ES-I3 (cell line): ENCODE measurements at regions not wholly inside any gene's neighbourhood (a gene's known extent, or its start where the extent isn't known, plus 50 kb on each side); places are given as distances from the start of the nearest gene placed in this dataset.
"Not testable (repeated sequence)": the region's sequence is repeated elsewhere in the genome, so short reads cannot be mapped to it uniquely, and the experiment has no call there.

Source experiments
- H3K36me3 ChIP-seq: 2 replicates; pipeline ENCODE4 v1.6.1; 2013; ENCODE audit warnings: mild to moderate bottlenecking, low read length, control low read depth, moderate library complexity; ENCODE audit not compliant: insufficient read depth
- H3K4me1 ChIP-seq: 2 replicates; pipeline ENCODE4 v1.6.1; 2013; ENCODE audit warnings: mild to moderate bottlenecking, control low read depth, low read length; ENCODE audit not compliant: insufficient read depth
- H3K9ac ChIP-seq: 2 replicates; pipeline ENCODE4 v1.6.1; 2013; ENCODE audit warnings: low read depth, mild to moderate bottlenecking, low read length, moderate library complexity
- H3K9me3 ChIP-seq: 2 replicates; pipeline ENCODE4 v1.6.1; 2013; ENCODE audit warnings: mild to moderate bottlenecking, low read length, moderate library complexity; ENCODE audit not compliant: control insufficient read depth, insufficient read depth

DNA sequence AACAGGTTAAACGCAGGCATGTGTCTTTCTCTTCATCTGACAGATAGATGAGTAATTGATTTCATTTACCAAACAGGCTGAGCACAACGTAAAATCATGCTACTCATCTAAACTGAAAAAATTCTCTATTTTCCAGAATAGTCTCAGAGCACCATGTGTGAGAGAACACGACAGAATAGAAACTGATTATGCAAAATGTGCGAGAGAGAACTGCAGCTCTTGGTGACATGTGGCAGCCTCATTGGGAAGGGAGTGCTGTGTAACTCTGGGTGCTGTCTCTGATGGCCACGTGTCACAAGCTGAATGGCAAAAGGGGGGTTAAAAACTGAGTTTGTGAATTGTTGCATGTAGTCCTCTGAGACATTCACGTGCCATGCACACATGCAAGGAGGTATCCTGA, 143.7 kb upstream of the ATXN1 start:
- no peaks in the 10 kb centered on the region for H3K9me3 ChIP-seq
- H3K4me1 ChIP-seq = 0 out of 2 replicates have a peak, but pooled peaks cover 5% of the 10 kb centered on the region
- no peaks in the 10 kb centered on the region for H3K36me3 ChIP-seq
- H3K9ac ChIP-seq = no peak overlapping the region

DNA sequence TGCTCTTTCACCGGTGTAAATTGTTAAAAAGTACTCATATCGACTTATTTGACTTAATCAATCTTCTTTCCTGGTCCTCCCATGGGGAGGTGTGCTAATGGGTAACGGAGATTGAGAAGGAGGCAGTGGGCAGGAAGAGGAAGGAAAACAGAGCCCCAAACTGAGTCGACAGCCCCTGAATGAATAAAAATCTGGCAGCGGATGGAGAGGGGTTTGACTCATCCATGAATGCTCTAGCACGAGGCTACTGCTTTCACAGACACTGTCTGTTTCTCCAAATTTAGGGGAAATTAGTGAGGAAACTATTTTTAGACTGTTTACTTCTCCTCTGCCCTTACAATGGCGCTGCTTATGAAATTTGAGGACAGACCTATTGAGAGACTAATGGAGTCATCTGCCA, 142.2 kb upstream of the ATXN1 start:
- Histone ChIP-seq H3K36me3 (no peaks in the 10 kb centered on the region), H3K9ac (no peak overlapping the region), H3K4me1 (0 out of 2 replicates have a peak, but pooled peaks cover 5% of the 10 kb centered on the region), H3K9me3 (no peaks in the 10 kb centered on the region)

DNA sequence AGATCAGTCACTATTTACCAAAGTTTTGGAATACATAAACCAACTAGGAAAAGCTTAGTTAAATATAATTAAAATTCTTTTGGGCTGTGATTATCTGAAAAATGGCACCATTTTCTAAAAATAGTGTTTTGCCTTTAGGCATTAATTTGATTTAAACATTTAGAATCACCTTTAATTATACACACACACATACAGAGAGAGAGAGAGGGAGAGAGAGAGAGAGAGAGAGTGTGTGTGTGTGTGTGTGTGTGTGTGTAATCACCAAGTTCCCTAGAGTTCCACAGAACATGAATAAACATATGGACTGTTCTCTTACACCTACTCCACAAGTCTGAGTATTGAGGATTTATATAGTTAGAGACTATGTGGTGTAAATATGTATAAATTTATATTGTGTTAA, 141.2 kb upstream of the ATXN1 start:
- H3K9me3 ChIP-seq = no peaks in the 10 kb centered on the region
- H3K9ac ChIP-seq = no peak overlapping the region
- 0 out of 2 replicates have a peak, but pooled peaks cover 5% of the 10 kb centered on the region for H3K4me1 ChIP-seq
- H3K36me3 ChIP-seq = no peaks in the 10 kb centered on the region

DNA sequence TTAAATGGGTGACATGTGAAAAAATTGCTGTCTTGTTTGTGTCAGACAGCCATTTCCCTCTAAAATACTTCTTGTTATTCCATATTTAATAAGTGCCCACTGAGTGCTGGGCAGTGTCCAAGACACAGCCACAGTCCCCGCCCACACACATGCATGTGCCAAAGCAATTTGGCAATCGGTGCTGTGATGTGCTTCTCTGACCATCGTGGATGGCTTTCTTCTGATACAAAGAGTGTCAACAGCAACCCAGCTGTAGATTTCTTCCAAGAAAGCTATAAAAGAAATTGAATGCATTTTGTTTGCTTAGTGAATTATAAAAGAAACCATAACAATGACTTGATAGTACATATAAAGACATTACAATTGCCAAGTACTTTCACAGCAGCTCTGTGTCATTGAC, 140.5 kb upstream of the ATXN1 start:
- Histone ChIP-seq H3K9ac (no peak overlapping the region), H3K36me3 (no peaks in the 10 kb centered on the region), H3K9me3 (no peaks in the 10 kb centered on the region), H3K4me1 (0 out of 2 replicates have a peak, but pooled peaks cover 5% of the 10 kb centered on the region)

DNA sequence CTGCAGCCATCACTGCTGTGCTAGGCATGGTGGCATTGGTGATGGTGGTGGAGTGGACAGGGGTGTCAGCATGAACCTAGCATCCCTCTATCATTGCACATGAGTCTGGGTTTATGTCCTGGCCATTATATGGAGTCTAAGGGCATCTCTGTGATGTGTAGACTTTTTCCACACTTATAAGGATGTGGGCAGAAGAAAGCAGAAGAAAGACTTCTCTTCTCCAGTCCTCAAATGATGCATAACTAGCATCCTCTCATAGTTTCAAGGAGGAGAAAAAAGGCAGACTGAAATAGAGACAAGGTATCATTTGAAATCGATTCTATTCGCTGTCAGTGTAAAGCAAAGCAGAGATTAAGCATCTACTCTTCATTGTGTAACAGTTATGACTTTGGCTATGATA, 140.0 kb upstream of the ATXN1 start:
- Histone ChIP-seq H3K36me3 (no peaks in the 10 kb centered on the region), H3K9me3 (no peaks in the 10 kb centered on the region), H3K4me1 (0 out of 2 replicates have a peak, but pooled peaks cover 5% of the 10 kb centered on the region), H3K9ac (no peak overlapping the region)

DNA sequence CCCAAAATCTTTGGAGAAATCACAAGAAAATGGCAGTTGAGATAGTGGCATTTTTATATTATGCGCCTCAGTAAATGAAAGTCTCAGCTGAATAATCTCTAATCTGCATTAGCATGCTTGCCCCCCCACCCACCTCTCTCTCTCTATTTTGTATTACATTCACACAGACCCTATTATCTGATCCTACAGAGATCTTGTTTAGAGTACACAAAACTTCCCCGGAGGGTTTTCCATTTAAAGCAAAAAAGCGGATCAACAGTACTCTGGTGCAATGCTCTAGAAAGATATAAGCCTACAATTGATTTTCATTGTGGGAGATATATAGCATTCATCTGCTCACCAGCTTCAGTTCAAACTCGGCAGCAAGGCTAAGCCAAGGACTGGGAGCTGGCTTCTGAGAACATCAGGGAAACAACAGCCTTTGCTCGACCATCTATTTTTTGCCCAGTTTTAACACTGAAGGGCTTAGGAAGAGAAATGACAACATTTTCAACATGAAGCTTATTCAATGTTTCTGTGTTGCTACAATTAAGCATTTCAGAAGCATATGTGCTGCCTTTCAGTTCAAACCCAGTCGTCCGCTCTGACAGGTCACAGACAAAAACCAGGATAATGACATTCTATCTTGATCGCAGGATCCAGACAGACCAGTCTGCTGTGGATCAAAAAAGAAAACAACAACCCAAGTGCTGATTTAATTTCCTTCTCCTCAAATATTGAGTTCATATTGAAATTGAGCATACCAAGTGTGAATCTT, 137.6 kb upstream of the ATXN1 start:
- Histone ChIP-seq H3K36me3 (no peaks in the 10 kb centered on the region), H3K9me3 (no peaks in the 10 kb centered on the region; the same call in 1 of the 2 replicates), H3K4me1 (0 out of 2 replicates have a peak, but pooled peaks cover 5% of the 10 kb centered on the region), H3K9ac (no peak overlapping the region)

DNA sequence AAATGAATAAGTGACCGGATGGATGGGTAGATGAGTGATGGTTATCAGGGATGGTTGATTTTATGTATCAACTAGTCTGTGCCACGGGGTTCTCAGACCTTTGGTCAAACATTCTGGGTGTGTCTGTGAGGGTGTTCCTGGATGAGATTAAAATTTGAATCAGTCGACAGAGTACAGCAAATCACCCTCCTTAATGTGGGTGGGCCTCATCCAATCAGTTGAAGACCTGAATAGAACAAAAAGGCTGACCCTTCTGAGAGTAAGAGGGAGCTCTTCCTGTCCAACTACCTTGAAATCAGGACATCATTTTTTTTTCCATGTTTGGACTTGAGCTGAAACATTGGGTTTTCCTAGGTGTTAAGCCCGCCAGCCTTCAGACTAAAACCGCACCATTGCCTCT, 136.4 kb upstream of the ATXN1 start:
- H3K36me3 ChIP-seq = no peaks in the 10 kb centered on the region

DNA sequence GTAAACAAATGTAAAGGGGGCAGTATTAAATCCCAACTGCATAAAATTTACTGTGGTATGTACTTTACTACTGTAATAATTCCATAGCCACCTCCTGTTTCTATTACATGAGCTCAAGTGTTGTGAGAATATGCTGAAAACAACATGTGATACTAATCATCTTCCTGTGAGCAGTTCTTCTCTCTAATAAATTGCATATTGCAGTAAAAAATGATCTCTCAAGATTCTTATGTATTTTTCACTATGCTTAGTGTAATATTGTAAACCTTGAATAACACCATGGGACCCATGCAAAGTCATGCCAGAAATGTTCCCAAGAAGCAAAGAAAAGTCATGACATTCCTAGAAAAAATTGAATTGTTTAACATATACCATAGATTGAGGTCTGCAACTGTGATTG, 133.0 kb upstream of the ATXN1 start:
- H3K9ac ChIP-seq = no peak overlapping the region
- no peaks in the 10 kb centered on the region for H3K36me3 ChIP-seq
- H3K9me3 ChIP-seq = no peaks in the 10 kb centered on the region; the same call in 1 of the 2 replicates
- no peaks in the 10 kb centered on the region for H3K4me1 ChIP-seq

More for the DNA sequence above, 136.4 kb upstream of the ATXN1 start:
- Histone ChIP-seq H3K4me1 (no peaks in the 10 kb centered on the region), H3K9ac (no peak overlapping the region), H3K9me3 (no peaks in the 10 kb centered on the region; the same call in 1 of the 2 replicates)

DNA sequence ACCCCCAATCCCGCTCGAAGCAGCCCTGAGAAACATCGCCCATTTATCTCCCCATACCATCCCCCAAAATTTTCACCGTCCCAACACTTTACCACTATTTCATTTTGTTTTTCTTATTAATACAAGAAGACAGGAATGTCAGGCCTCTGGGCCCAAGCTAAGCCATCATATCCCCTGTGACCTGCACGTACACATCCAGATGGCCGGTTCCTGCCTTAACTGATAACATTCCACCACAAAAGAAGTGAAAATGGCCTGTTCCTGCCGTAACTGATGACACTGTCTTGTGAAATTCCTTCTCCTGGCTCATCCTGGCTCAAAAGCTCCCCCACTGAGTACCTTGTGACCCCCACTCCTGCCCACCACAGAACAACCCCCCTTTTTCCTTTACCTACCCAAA, 129.8 kb upstream of the ATXN1 start:
- not testable (repeated sequence) for H3K9me3 ChIP-seq, H3K9ac ChIP-seq, H3K36me3 ChIP-seq, H3K4me1 ChIP-seq

DNA sequence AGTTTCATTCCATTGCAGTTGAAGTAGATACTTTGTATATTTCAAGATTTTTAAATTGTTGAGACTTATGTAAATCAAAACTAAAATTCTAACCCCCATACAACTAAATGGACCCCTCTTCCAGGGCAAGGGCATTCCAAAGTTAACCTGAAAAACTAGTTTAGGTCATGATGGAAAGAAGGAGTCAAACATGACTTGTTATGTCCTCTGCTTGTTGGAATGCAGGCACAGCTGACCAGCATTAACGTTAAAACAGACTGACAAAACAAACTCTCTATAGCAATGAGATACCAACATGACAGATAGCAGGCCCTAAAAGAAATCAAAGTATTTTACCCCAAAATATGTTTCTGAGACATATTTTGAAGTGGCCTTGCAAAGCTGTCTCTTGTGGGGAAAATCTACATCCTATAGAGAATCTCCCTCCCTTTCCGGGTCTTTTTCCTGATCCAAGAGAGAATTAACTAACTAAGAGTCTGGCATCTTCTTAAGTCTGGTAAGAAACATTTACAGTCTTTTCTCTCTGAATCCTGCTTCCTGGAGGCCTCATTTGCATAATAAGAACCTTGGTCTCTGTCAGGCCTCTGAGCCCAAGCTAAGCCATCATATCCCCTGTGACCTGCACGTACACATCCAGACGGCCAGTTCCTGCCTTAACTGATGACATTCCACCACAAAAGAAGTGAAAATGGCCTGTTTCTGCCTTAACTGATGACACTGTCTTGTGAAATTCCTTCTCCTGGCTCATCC, 124.3 kb upstream of the ATXN1 start:
- H3K36me3 ChIP-seq = no peaks in the 10 kb centered on the region; the same call in 1 of the 2 replicates
- no peaks in the 10 kb centered on the region for H3K4me1 ChIP-seq
- H3K9ac ChIP-seq = no peak overlapping the region
- H3K9me3 ChIP-seq = peaks cover 3% of the 10 kb centered on the region; the same call in 1 of the 2 replicates

DNA sequence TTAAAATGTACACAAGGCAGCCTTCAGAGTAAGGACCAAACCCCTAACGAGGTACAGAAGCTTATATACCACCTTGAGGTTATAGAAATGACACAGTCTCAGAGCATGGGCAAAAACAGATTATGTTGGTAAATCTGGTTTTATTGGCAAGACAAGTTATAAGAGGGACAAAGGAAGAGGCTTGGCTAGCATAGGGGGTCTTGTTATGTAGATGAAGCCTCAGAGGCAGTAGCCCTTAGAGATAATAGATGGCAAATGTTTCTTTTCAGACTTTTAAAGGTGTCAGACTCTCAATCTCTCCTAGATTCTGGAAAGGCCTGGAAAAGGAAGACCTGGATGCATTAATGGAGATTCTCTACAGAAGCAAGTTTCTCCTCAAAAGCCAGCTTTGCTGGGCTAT, 123.3 kb upstream of the ATXN1 start:
- Histone ChIP-seq H3K9me3 (peaks cover 3% of the 10 kb centered on the region; the same call in 1 of the 2 replicates), H3K9ac (no peak overlapping the region), H3K36me3 (no peaks in the 10 kb centered on the region; the same call in 1 of the 2 replicates), H3K4me1 (no peaks in the 10 kb centered on the region)

DNA sequence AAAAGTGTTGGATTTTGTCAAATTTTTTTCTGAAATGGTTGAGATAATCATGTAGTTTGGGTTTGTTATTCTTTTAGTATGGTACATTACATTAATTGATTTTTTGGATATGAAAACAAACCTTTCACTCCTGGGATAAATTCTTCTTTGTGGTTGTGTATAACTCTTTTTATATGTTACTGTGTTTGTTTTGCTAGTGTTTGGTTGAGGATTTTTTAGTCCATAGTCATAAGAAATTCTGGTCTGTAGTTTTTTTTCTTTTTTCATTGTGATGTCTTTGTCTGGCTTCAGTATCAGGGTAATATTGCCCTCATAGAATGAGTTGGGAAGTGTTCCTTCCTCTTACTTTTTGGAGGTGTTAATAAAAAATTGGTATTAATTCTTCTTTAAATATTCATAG, 122.2 kb upstream of the ATXN1 start:
- Histone ChIP-seq H3K36me3 (no peaks in the 10 kb centered on the region; the same call in 1 of the 2 replicates), H3K9me3 (peaks cover 3% of the 10 kb centered on the region), H3K4me1 (no peaks in the 10 kb centered on the region), H3K9ac (no peak overlapping the region)

DNA sequence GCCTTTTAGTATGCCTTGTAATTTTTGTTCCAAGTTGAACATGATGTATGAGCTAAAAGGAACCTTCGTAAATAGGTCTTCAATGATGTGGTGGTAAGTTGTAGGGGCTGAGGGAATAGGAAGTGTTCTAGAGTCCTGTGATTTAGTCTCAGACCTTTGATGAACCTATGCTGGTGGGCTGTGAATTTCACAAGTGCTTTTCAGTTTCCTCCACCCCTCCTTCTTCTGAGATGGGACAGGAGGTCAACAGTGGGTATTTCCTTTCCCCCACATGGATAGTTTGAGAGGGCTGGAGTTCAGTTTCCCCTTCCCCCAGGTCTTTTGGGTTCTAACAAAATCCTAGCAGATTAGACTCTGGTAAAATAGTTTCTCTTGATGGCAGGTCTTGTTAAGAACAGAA, 121.0 kb upstream of the ATXN1 start:
- H3K36me3 ChIP-seq = no peaks in the 10 kb centered on the region; the same call in 1 of the 2 replicates
- H3K9ac ChIP-seq = no peak overlapping the region
- H3K4me1 ChIP-seq = no peaks in the 10 kb centered on the region
- H3K9me3 ChIP-seq = peaks cover 4% of the 10 kb centered on the region

DNA sequence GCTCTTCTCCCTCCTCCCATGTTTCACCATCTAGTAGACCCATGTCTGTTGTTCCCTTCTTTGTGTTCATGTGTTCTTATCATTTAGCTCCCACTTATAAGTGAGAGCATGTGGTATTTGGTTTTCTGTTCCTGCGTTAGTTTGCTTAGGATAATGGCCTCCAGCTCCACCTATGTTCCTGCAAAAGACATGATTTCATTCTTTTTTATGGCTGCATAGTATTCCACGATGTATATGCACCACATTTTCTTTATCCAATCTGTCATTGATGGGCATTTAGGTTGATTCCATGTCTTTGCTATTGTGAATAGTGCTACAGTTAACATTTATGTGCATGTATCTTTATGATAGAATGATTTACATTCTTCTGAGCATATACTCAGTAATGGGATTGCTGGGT, 115.6 kb upstream of the ATXN1 start:
- H3K9ac ChIP-seq, H3K9me3 ChIP-seq, H3K4me1 ChIP-seq, H3K36me3 ChIP-seq: not testable (repeated sequence)

DNA sequence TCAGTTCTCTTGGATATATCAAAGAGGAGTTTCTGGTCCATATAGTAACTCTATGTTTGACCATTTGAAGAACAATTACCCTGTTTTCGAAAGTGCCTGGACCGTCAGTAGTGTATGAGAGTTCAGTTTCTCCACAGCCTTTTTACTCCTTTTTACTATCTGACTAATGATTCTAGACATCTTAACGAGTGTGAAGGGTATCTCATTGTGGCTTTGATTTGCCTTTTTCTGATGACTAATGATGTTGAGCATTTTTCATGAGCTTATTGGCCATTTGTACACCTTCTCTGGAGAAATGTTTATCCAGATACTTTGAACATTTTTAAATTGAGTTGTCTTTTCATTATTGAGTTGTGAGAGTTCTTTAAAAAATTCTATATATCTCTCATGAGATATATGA, 114.9 kb upstream of the ATXN1 start:
- Histone ChIP-seq H3K9me3 (peaks cover 2% of the 10 kb centered on the region; the same call in 1 of the 2 replicates), H3K36me3 (no peaks in the 10 kb centered on the region), H3K4me1 (no peaks in the 10 kb centered on the region), H3K9ac (no peak overlapping the region)
